ENCODE measurements at regions not wholly inside any gene's neighbourhood (a gene's known extent, or its start where the extent isn't known, plus 50 kb on each side); places are given as distances from the start of the nearest gene placed in this dataset.
A peak's percentile ranks its signal among the peaks of the same experiment; 100 is the strongest.

- DNase-seq (ENCODE audit: low spot score), result peak; percentile 91
Measured at GRCh38 chr16:79372503-79373184, 227.9 kb downstream of the MAF start.

- no peak for DNase-seq (ENCODE audit: low spot score)
Measured at GRCh38 chr16:79370736-79371135, 229.8 kb downstream of the MAF start.

GRCh38 chr16:79369796-79370195 is 230.7 kb downstream of the MAF start:
- peak; percentile 53 for DNase-seq (ENCODE audit: low spot score)

GRCh38 chr16:79367822-79368221 is 232.7 kb downstream of the MAF start:
- no peak for DNase-seq (ENCODE audit: low spot score)

- no peak for DNase-seq (ENCODE audit: low spot score)
Measured at GRCh38 chr16:79366635-79367034, 233.9 kb downstream of the MAF start.

GRCh38 chr16:79365702-79366101 is 234.8 kb downstream of the MAF start:
- no peak for DNase-seq (ENCODE audit: low spot score)

GRCh38 chr16:79363484-79363883 is 237.1 kb downstream of the MAF start:
- no peak for DNase-seq (ENCODE audit: low spot score)

- no peak for DNase-seq (ENCODE audit: low spot score)
Measured at GRCh38 chr16:79363035-79363434, 237.5 kb downstream of the MAF start.

- DNase-seq (ENCODE audit: low spot score), result peak; percentile 20
Measured at GRCh38 chr16:79362300-79362970, 238.1 kb downstream of the MAF start.

- no peak for DNase-seq (ENCODE audit: low spot score)
Measured at GRCh38 chr16:79361132-79361751, 239.3 kb downstream of the MAF start.

- DNase-seq (ENCODE audit: low spot score), result peak; percentile 58
Measured at GRCh38 chr16:79360267-79360666, 240.3 kb downstream of the MAF start.

GRCh38 chr16:79359082-79359481 is 241.5 kb downstream of the MAF start:
- no peak for DNase-seq (ENCODE audit: low spot score)

- no peak for DNase-seq (ENCODE audit: low spot score)
Measured at GRCh38 chr16:79358188-79358587, 242.3 kb downstream of the MAF start.

- DNase-seq (ENCODE audit: low spot score), result no peak
Measured at GRCh38 chr16:79355600-79356358, 244.8 kb downstream of the MAF start.

GRCh38 chr16:79351927-79352326 is 248.6 kb downstream of the MAF start:
- DNase-seq (ENCODE audit: low spot score), result no peak

- DNase-seq (ENCODE audit: low spot score), result no peak
Measured at GRCh38 chr16:79349803-79350202, 250.7 kb downstream of the MAF start.

- DNase-seq (ENCODE audit: low spot score), result no peak
Measured at GRCh38 chr16:79348521-79349306, 251.8 kb downstream of the MAF start.

- DNase-seq (ENCODE audit: low spot score), result no peak
Measured at GRCh38 chr16:79347277-79347676, 253.3 kb downstream of the MAF start.

GRCh38 chr16:79339863-79340262 is 260.7 kb downstream of the MAF start:
- no peak for DNase-seq (ENCODE audit: low spot score)

GRCh38 chr16:79337906-79338305 is 262.6 kb downstream of the MAF start:
- DNase-seq (ENCODE audit: low spot score), result no peak

- no peak for DNase-seq (ENCODE audit: low spot score)
Measured at GRCh38 chr16:79336437-79337229, 263.9 kb downstream of the MAF start.
